HepG2 (cell line): ENCODE measurements at regions not wholly inside any gene's neighbourhood (a gene's known extent, or its start where the extent isn't known, plus 50 kb on each side); places are given as distances from the start of the nearest gene placed in this dataset.
A peak's percentile ranks its signal among the peaks of the same experiment; 100 is the strongest.

Experiments
- DDIT3 ChIP-seq: sonication (generic); formaldehyde crosslinking; IDR thresholded peaks from 2 replicates; pipeline ENCODE4 v1.4.0; 2020; ENCODE audit warnings: mild to moderate bottlenecking, missing genetic modification reagents
- FOXM1 ChIP-seq: sonication (generic); formaldehyde crosslinking; IDR thresholded peaks from 2 replicates; pipeline ENCODE4 v1.5.0; 2020; ENCODE audit warnings: missing genetic modification reagents
- FUBP1 ChIP-seq: sonication (generic); formaldehyde crosslinking; IDR thresholded peaks from 2 replicates; pipeline ENCODE4 v1.5.1; 2020; ENCODE audit warnings: missing genetic modification reagents, mild to moderate bottlenecking, borderline replicate concordance
- KDM5B ChIP-seq: sonication (generic); formaldehyde crosslinking; IDR thresholded peaks from 2 replicates; pipeline ENCODE4 v1.4.0; 2020; ENCODE audit warnings: missing genetic modification reagents, mild to moderate bottlenecking, borderline replicate concordance
- MBD4 ChIP-seq: IDR thresholded peaks from 2 replicates; pipeline ENCODE4 v1.6.1; 2012; ENCODE audit warnings: low read length, inconsistent platforms, borderline replicate concordance
- NCOA1 ChIP-seq: sonication (generic); formaldehyde crosslinking; IDR thresholded peaks from 2 replicates; pipeline ENCODE4 v1.9.0; 2021; ENCODE audit warnings: missing genetic modification reagents
- NR1H2 ChIP-seq: sonication (generic); formaldehyde crosslinking; IDR thresholded peaks from 2 replicates; pipeline ENCODE4 v1.8.1; 2022; ENCODE audit warnings: low read depth, missing genetic modification reagents, borderline replicate concordance
- PPARG ChIP-seq: conservative IDR thresholded peaks from 2 replicates; pipeline ENCODE4 v1.6.1; 2016; ENCODE audit warnings: missing biosample characterization, missing genetic modification reagents
- SIX1 ChIP-seq: sonication (generic); formaldehyde crosslinking; IDR thresholded peaks from 2 replicates; pipeline ENCODE4 v1.4.0; 2020; ENCODE audit warnings: missing genetic modification reagents, borderline replicate concordance
- SOX13 ChIP-seq, 3 experiments: fragments of 450-650 bp in 1 of 3; sonication (generic) in 1 of 3; formaldehyde crosslinking in 1 of 3; IDR thresholded peaks in 2 of 3; conservative IDR thresholded peaks in 1 of 3; 2 replicates each; pipeline versions ENCODE4 v1.5.0 to v1.6.1; 2016 to 2020; ENCODE audit warnings: antibody characterized with exemption in 1 of 3, mild to moderate bottlenecking in 1 of 3, missing compliant biosample characterization in 1 of 3, missing genetic modification reagents in 1 of 3, moderate library complexity in 1 of 3
- TRIM22 ChIP-seq: fragments of 450-650 bp; IDR thresholded peaks from 2 replicates; pipeline ENCODE4 v1.6.1; 2017
- UBTF ChIP-seq: sonication (generic); formaldehyde crosslinking; IDR thresholded peaks from 2 replicates; pipeline ENCODE4 v1.4.0; 2020; ENCODE audit warnings: mild to moderate bottlenecking, missing genetic modification reagents
- ZNF256 ChIP-seq: sonication (generic); formaldehyde crosslinking; conservative IDR thresholded peaks from 2 replicates; pipeline ENCODE4 v1.4.0; 2020; ENCODE audit warnings: missing genetic modification reagents
- ZNF264 ChIP-seq: sonication (generic); formaldehyde crosslinking; IDR thresholded peaks from 2 replicates; pipeline ENCODE4 v1.4.0; 2020; ENCODE audit warnings: missing genetic modification reagents
- ZNF543 ChIP-seq: sonication (generic); formaldehyde crosslinking; IDR thresholded peaks from 2 replicates; pipeline ENCODE4 v1.4.0; 2020; ENCODE audit warnings: mild to moderate bottlenecking, missing genetic modification reagents
- ZNF562 ChIP-seq: sonication (generic); formaldehyde crosslinking; IDR thresholded peaks from 2 replicates; pipeline ENCODE4 v1.8.0; 2022; ENCODE audit warnings: missing genetic modification reagents, borderline replicate concordance
- ZNF615 ChIP-seq: sonication (generic); formaldehyde crosslinking; IDR thresholded peaks from 2 replicates; pipeline ENCODE4 v1.5.0; 2020; ENCODE audit warnings: mild to moderate bottlenecking, missing genetic modification reagents, borderline replicate concordance
- ZNF674 ChIP-seq: sonication (generic); formaldehyde crosslinking; IDR thresholded peaks from 2 replicates; pipeline ENCODE4 v1.5.0; 2020; ENCODE audit warnings: low read depth, mild to moderate bottlenecking, missing genetic modification reagents
- TF ChIP-seq, protein P1 (sequence below): sonication (generic); formaldehyde crosslinking; conservative IDR thresholded peaks from 2 replicates; pipeline ENCODE4 v1.8.1; 2023; ENCODE audit warnings: missing genetic modification reagents
- TF ChIP-seq, protein P2 (sequence below): sonication (generic); formaldehyde crosslinking; IDR thresholded peaks from 2 replicates; pipeline ENCODE4 v1.4.0; 2020; ENCODE audit warnings: missing genetic modification reagents, low read depth, mild to moderate bottlenecking, borderline replicate concordance

DNA sequence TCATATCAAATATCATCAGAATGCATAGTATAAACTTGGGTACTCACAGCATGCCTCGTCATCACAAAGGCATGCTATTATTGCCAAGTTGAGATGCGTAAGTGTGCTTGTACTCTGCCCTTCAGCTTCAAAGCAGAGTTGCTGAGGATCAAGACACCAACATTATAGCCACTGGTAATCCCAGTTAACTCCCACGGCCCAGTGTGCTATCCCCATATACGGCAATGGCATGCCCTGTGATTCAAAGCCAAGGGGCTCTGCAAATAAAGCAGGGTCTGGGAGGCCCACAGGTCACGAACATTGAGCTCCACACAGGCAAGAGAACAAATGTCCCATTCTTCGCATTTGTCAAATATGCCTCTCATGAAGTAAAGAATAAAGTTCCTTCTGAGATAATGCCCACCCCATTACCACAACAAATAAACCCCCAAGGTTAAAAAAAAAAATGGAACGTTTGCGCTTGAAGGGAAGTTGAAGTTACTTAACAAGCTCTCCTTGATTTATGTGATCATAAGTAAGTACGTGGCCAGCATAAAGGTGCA lies 298.1 kb upstream of the NECTIN3 start (continued):
- TF ChIP-seq NR1H2 (CRISPR knock-in tag) = no peak
- TF ChIP-seq SOX13 (IDR thresholded peaks at IDR 0.05) = peak; percentile 85
- TF ChIP-seq SOX13 (CRISPR knock-in tag; conservative IDR thresholded peaks at IDR 0.05 in 1 of 2, IDR thresholded peaks at IDR 0.05 in 1 of 2) = peak in 1 of 2 experiments; percentile 95; a peak in 2 of 4 replicates
- no peak for TF ChIP-seq FOXM1 (CRISPR knock-in tag)
- peak; percentile 25; the same call in 1 of the 2 replicates for TF ChIP-seq ZNF264 (CRISPR knock-in tag)
- no peak for TF ChIP-seq FUBP1 (CRISPR knock-in tag)
- TF ChIP-seq, protein P1, sequence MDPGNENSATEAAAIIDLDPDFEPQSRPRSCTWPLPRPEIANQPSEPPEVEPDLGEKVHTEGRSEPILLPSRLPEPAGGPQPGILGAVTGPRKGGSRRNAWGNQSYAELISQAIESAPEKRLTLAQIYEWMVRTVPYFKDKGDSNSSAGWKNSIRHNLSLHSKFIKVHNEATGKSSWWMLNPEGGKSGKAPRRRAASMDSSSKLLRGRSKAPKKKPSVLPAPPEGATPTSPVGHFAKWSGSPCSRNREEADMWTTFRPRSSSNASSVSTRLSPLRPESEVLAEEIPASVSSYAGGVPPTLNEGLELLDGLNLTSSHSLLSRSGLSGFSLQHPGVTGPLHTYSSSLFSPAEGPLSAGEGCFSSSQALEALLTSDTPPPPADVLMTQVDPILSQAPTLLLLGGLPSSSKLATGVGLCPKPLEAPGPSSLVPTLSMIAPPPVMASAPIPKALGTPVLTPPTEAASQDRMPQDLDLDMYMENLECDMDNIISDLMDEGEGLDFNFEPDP (CRISPR knock-in tag) = no peak
- TF ChIP-seq, protein P2, sequence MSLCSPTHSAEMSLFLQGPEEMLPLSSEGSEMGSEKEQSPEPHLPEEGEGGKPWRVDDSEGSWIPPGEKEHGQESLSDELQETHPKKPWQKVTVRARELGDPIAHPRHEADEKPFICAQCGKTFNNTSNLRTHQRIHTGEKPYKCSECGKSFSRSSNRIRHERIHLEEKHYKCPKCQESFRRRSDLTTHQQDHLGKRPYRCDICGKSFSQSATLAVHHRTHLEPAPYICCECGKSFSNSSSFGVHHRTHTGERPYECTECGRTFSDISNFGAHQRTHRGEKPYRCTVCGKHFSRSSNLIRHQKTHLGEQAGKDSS = peak; percentile 63; the same call in 1 of the 2 replicates
- peak; percentile 30 for TF ChIP-seq PPARG (CRISPR knock-in tag)
- TF ChIP-seq MBD4 = no peak
- no peak for TF ChIP-seq KDM5B (CRISPR knock-in tag)
- no peak for TF ChIP-seq ZNF256
- TF ChIP-seq ZNF615 (CRISPR knock-in tag) = no peak
- no peak for TF ChIP-seq ZNF543 (CRISPR knock-in tag)
- TF ChIP-seq DDIT3 (CRISPR knock-in tag) = no peak
- TF ChIP-seq SIX1 = peak; percentile 79; the same call in 1 of the 2 replicates
- no peak for TF ChIP-seq ZNF674 (CRISPR knock-in tag)
- no peak for TF ChIP-seq UBTF (CRISPR knock-in tag)
- TF ChIP-seq ZNF562 = no peak
- TF ChIP-seq NCOA1 (CRISPR knock-in tag) = peak; percentile 84; the same call in 1 of the 2 replicates
- no peak for TF ChIP-seq TRIM22
